OCI-LY1 (cell line): ENCODE measurements at regions not wholly inside any gene's neighbourhood (a gene's known extent, or its start where the extent isn't known, plus 50 kb on each side); places are given as distances from the start of the nearest gene placed in this dataset.

ENCODE experiments used
- CTCF ChIP-seq: fragments of 200-600 bp; sonication (generic), shearing (Covaris generic); IDR thresholded peaks from 2 replicates; pipeline ENCODE4 v1.5.1; 2017; ENCODE audit warnings: mild to moderate bottlenecking, antibody characterized with exemption, low read length, moderate library complexity, mixed read lengths
- EZH2 ChIP-seq: fragments of 200-600 bp; sonication (generic), shearing (Covaris generic); IDR thresholded peaks from 2 replicates; pipeline ENCODE4 v1.8.0; 2017; ENCODE audit warnings: borderline replicate concordance, mixed run types, mild to moderate bottlenecking, antibody characterized with exemption, low read length, moderate library complexity, mixed read lengths

GRCh38 chr2:15850534-15850933, 89.8 kb upstream of the MYCN start:
- TF ChIP-seq CTCF (no peak), EZH2 (no peak)
